ENCODE measurements at regions not wholly inside any gene's neighbourhood (a gene's known extent, or its start where the extent isn't known, plus 50 kb on each side); places are given as distances from the start of the nearest gene placed in this dataset.

DNA sequence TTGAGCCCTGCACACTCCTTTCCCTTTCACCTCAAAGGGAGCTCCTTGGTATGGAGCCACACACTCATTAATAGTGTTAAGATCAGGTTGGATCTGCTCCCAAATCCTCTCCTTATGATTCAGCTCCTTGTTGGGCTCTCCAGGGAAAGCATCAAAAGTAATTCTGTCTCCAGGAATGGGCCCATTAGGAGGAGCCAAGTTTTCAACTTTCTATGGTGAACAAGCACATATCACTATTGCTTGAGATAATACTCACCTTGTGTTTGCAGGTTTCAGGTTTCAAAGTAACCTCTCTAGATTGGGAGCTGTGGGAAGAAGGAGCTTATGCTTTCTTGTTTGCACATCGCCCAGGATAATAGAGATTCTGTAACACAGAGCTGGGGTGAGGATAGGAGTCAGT lies 164.8 kb downstream of the TNFSF18 start:
- TF ChIP-seq, protein P1, sequence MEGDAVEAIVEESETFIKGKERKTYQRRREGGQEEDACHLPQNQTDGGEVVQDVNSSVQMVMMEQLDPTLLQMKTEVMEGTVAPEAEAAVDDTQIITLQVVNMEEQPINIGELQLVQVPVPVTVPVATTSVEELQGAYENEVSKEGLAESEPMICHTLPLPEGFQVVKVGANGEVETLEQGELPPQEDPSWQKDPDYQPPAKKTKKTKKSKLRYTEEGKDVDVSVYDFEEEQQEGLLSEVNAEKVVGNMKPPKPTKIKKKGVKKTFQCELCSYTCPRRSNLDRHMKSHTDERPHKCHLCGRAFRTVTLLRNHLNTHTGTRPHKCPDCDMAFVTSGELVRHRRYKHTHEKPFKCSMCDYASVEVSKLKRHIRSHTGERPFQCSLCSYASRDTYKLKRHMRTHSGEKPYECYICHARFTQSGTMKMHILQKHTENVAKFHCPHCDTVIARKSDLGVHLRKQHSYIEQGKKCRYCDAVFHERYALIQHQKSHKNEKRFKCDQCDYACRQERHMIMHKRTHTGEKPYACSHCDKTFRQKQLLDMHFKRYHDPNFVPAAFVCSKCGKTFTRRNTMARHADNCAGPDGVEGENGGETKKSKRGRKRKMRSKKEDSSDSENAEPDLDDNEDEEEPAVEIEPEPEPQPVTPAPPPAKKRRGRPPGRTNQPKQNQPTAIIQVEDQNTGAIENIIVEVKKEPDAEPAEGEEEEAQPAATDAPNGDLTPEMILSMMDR (IDR thresholded peaks at IDR 0.05) = no peak
- TF ChIP-seq POLR2A (IDR thresholded peaks at IDR 0.05) = no peak
